AG10803 (cell line): ENCODE measurements at regions not wholly inside any gene's neighbourhood (a gene's known extent, or its start where the extent isn't known, plus 50 kb on each side); places are given as distances from the start of the nearest gene placed in this dataset.

Experiments used
- DNase-seq: peaks from one replicate; pipeline ENCODE4 v3.0.0; 2010; ENCODE audit warnings: low read depth
- H3K4me3 ChIP-seq: 2 replicates; pipeline ENCODE4 v1.5.1; 2011; ENCODE audit warnings: mild to moderate bottlenecking, low read length, control low read depth
- TF ChIP-seq, protein P1 (sequence below): conservative IDR thresholded peaks from 2 replicates; pipeline ENCODE4 v1.5.1; 2011; ENCODE audit warnings: mild to moderate bottlenecking, low read length, control low read depth, inconsistent platforms

DNA sequence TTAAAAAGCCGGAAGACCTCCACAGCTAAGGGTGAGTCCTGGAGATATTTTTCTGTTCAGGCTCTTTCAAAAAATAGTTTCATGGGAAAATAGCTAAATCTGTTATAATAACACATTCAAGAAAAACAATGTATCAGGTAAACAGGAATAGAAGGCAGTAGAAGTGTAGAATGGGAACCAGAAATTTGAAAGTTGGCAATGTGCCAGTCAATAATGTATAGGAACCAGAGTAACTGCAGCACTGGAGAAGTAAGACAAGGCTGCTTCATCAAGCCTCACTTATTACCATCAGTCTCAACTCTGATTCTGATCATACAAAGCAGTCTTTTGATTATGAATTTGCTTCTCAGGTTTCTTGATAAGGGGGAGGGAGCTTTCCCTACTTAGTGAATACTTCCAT, 81.4 kb upstream of the VRK2 start:
- TF ChIP-seq, protein P1, sequence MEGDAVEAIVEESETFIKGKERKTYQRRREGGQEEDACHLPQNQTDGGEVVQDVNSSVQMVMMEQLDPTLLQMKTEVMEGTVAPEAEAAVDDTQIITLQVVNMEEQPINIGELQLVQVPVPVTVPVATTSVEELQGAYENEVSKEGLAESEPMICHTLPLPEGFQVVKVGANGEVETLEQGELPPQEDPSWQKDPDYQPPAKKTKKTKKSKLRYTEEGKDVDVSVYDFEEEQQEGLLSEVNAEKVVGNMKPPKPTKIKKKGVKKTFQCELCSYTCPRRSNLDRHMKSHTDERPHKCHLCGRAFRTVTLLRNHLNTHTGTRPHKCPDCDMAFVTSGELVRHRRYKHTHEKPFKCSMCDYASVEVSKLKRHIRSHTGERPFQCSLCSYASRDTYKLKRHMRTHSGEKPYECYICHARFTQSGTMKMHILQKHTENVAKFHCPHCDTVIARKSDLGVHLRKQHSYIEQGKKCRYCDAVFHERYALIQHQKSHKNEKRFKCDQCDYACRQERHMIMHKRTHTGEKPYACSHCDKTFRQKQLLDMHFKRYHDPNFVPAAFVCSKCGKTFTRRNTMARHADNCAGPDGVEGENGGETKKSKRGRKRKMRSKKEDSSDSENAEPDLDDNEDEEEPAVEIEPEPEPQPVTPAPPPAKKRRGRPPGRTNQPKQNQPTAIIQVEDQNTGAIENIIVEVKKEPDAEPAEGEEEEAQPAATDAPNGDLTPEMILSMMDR = no peak
- H3K4me3 ChIP-seq = no peak overlapping the region
- DNase-seq = no peak

- no peak for DNase-seq
- TF ChIP-seq, protein P1 = no peak
- no peak overlapping the region for H3K4me3 ChIP-seq
Measured at GRCh38 chr2:57965961-57966360, 80.6 kb upstream of the VRK2 start.

GRCh38 chr2:57973621-57974186, 72.9 kb upstream of the VRK2 start:
- no peak for DNase-seq
- no peak overlapping the region for H3K4me3 ChIP-seq
- TF ChIP-seq, protein P1 = no peak

DNA sequence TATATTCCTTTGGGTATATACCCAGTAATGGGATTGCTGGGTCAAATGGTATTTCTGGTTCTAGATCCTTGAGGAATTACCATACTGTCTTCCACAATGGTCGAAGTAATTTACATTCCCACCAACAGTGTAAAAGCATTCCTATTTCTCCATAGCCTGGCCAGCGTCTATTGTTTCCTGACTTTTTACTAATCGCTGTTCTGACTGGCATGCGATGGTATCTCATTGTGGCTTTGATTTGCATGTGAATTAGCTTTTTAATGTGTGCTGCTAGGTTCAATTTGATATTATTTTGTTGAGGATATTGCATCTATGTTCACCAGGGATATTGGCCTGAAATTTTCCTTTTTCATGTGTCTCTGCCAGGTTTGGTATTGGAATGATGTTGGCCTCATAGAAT, 67.4 kb upstream of the VRK2 start:
- no peak for DNase-seq
- H3K4me3 ChIP-seq = no peak overlapping the region
- TF ChIP-seq, protein P1 = no peak

GRCh38 chr2:57981083-57981768, 65.4 kb upstream of the VRK2 start:
- TF ChIP-seq, protein P1 = no peak
- no peak overlapping the region for H3K4me3 ChIP-seq
- DNase-seq = peak; percentile 78

DNA sequence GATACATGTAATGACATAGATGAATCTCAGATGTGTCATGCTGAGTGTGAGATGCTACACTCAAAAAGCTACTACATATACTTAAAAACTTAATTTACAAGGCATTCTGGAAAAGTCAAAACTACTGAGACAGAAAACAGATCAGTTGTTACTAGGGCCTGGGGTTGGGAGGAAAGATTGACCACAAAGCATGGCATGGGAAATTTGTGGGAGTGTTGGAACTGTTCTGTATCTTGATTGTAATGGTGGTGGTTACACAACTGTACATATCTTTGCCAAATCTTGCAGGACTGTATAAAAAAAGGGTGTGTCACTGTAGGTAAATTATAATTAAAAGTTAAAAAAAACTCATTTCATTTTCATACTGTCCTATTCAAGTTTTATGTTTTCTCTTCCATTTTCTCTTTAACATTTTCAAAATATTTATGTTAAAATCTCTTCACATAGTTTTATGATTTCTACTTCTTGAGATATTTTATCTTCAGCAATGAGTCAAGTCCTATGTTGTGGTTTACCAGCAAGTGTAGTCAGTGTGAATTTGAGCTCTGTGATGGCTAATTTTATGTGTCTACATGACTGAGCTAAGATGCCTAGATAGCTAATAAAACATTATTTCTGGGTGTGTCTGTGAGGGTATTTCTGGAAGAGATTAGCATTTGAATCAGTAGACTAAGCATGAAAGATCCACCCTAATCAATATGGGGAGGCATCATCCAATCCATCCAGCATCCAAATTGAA, 58.6 kb upstream of the VRK2 start:
- peak; percentile 6 for DNase-seq
- TF ChIP-seq, protein P1 = no peak
- H3K4me3 ChIP-seq = no peak overlapping the region
